GM23338 (cell line): ENCODE measurements at regions not wholly inside any gene's neighbourhood (a gene's known extent, or its start where the extent isn't known, plus 50 kb on each side); places are given as distances from the start of the nearest gene placed in this dataset.

Source experiments
- CREB1 ChIP-seq: fragments of 250-450 bp; sonication (Bioruptor Pico); IDR thresholded peaks from 2 replicates; pipeline ENCODE4 v1.5.0; 2020; ENCODE audit warnings: low read depth, mild to moderate bottlenecking, moderate library complexity
- ETS1 ChIP-seq: IDR thresholded peaks from 2 replicates; pipeline ENCODE4 v1.6.1; 2016; ENCODE audit warnings: antibody characterized with exemption
- EZH2 ChIP-seq: fragments of 200-600 bp; sonication (generic); IDR thresholded peaks from one replicate; pipeline ENCODE4 v1.8.0; 2017; ENCODE audit warnings: antibody characterized with exemption, mild to moderate bottlenecking, low read depth; ENCODE audit not compliant: unreplicated experiment
- EZH2phosphoT487 ChIP-seq: fragments of 200-600 bp; sonication (generic); IDR thresholded peaks from one replicate; pipeline ENCODE4 v1.8.1; 2018; ENCODE audit warnings: antibody characterized with exemption; ENCODE audit not compliant: unreplicated experiment
- NANOG ChIP-seq: IDR thresholded peaks from 2 replicates; pipeline ENCODE4 v1.6.1; 2016; ENCODE audit warnings: antibody characterized with exemption, borderline replicate concordance
- POLR2AphosphoS5 ChIP-seq: IDR thresholded peaks from 2 replicates; pipeline ENCODE4 v1.6.1; 2016; ENCODE audit warnings: antibody characterized with exemption, low read depth
- REST ChIP-seq: IDR thresholded peaks from one replicate; pipeline ENCODE4 v1.6.1; 2018; ENCODE audit warnings: antibody characterized with exemption; ENCODE audit not compliant: unreplicated experiment
- STAT1 ChIP-seq: IDR thresholded peaks from one replicate; pipeline ENCODE4 v1.6.1; 2016; ENCODE audit warnings: antibody characterized with exemption; ENCODE audit not compliant: unreplicated experiment
- TF ChIP-seq, protein P1 (sequence below), 2 experiments: fragments of 200-600 bp in 1 of 2; sonication (generic) in 1 of 2; conservative IDR thresholded peaks; 2 replicates each; pipeline versions ENCODE4 v1.5.1 to v1.6.1; 2016 to 2017; ENCODE audit warnings: antibody characterized with exemption in 2 of 2, low read depth in 2 of 2, mild to moderate bottlenecking in 2 of 2, moderate library complexity in 1 of 2
- TF ChIP-seq, protein P2 (sequence below): fragments of 250-450 bp; sonication (Bioruptor Pico); IDR thresholded peaks from 2 replicates; pipeline ENCODE4 v1.5.0; 2020; ENCODE audit warnings: mild to moderate bottlenecking, moderate library complexity

- TF ChIP-seq, protein P1, sequence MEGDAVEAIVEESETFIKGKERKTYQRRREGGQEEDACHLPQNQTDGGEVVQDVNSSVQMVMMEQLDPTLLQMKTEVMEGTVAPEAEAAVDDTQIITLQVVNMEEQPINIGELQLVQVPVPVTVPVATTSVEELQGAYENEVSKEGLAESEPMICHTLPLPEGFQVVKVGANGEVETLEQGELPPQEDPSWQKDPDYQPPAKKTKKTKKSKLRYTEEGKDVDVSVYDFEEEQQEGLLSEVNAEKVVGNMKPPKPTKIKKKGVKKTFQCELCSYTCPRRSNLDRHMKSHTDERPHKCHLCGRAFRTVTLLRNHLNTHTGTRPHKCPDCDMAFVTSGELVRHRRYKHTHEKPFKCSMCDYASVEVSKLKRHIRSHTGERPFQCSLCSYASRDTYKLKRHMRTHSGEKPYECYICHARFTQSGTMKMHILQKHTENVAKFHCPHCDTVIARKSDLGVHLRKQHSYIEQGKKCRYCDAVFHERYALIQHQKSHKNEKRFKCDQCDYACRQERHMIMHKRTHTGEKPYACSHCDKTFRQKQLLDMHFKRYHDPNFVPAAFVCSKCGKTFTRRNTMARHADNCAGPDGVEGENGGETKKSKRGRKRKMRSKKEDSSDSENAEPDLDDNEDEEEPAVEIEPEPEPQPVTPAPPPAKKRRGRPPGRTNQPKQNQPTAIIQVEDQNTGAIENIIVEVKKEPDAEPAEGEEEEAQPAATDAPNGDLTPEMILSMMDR (conservative IDR thresholded peaks at IDR 0.05; ENCODE audit: low read depth in 2 of 2), result no peak
- TF ChIP-seq EZH2phosphoT487 (no peak), CREB1 (no peak), POLR2AphosphoS5 (no peak), EZH2 (no peak), STAT1 (no peak), NANOG (no peak), REST (no peak), ETS1 (no peak)
- TF ChIP-seq, protein P2, sequence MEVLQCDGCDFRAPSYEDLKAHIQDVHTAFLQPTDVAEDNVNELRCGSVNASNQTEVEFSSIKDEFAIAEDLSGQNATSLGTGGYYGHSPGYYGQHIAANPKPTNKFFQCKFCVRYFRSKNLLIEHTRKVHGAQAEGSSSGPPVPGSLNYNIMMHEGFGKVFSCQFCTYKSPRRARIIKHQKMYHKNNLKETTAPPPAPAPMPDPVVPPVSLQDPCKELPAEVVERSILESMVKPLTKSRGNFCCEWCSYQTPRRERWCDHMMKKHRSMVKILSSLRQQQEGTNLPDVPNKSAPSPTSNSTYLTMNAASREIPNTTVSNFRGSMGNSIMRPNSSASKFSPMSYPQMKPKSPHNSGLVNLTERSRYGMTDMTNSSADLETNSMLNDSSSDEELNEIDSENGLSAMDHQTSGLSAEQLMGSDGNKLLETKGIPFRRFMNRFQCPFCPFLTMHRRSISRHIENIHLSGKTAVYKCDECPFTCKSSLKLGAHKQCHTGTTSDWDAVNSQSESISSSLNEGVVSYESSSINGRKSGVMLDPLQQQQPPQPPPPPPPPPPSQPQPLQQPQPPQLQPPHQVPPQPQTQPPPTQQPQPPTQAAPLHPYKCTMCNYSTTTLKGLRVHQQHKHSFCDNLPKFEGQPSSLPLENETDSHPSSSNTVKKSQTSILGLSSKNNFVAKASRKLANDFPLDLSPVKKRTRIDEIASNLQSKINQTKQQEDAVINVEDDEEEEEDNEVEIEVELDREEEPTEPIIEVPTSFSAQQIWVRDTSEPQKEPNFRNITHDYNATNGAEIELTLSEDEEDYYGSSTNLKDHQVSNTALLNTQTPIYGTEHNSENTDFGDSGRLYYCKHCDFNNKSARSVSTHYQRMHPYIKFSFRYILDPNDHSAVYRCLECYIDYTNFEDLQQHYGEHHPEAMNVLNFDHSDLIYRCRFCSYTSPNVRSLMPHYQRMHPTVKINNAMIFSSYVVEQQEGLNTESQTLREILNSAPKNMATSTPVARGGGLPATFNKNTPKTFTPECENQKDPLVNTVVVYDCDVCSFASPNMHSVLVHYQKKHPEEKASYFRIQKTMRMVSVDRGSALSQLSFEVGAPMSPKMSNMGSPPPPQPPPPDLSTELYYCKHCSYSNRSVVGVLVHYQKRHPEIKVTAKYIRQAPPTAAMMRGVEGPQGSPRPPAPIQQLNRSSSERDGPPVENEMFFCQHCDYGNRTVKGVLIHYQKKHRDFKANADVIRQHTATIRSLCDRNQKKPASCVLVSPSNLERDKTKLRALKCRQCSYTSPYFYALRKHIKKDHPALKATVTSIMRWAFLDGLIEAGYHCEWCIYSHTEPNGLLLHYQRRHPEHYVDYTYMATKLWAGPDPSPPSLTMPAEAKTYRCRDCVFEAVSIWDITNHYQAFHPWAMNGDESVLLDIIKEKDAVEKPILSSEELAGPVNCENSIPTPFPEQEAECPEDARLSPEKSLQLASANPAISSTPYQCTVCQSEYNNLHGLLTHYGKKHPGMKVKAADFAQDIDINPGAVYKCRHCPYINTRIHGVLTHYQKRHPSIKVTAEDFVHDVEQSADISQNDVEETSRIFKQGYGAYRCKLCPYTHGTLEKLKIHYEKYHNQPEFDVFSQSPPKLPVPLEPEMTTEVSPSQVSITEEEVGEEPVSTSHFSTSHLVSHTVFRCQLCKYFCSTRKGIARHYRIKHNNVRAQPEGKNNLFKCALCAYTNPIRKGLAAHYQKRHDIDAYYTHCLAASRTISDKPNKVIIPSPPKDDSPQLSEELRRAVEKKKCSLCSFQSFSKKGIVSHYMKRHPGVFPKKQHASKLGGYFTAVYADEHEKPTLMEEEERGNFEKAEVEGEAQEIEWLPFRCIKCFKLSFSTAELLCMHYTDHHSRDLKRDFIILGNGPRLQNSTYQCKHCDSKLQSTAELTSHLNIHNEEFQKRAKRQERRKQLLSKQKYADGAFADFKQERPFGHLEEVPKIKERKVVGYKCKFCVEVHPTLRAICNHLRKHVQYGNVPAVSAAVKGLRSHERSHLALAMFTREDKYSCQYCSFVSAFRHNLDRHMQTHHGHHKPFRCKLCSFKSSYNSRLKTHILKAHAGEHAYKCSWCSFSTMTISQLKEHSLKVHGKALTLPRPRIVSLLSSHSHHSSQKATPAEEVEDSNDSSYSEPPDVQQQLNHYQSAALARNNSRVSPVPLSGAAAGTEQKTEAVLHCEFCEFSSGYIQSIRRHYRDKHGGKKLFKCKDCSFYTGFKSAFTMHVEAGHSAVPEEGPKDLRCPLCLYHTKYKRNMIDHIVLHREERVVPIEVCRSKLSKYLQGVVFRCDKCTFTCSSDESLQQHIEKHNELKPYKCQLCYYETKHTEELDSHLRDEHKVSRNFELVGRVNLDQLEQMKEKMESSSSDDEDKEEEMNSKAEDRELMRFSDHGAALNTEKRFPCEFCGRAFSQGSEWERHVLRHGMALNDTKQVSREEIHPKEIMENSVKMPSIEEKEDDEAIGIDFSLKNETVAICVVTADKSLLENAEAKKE (CRISPR knock-in tag), result no peak
Observed at GRCh38 chr2:137775529-137775928, 188.7 kb upstream of the HNMT start.
